ENCODE measurements at regions not wholly inside any gene's neighbourhood (a gene's known extent, or its start where the extent isn't known, plus 50 kb on each side); places are given as distances from the start of the nearest gene placed in this dataset.
"Not testable (repeated sequence)": the region's sequence is repeated elsewhere in the genome, so short reads cannot be mapped to it uniquely, and the experiment has no call there.

DNA sequence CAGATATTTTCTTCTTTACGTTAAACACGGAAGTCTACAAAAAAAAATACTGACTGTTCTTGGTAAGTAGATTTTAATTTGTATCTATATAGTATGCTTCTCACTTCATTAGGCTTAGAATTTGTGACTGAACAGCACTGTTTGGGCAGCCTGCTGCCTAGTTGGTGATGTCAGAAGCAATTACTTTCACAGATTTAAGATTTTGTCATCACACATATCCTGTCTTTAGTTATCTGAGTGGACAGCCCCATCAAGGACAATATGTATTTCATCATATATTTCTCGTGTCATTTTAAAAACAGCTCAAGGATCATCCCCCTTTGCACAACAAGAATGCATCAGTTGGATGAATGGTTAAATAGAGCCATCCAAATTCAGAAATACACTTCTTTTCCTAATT, 338.4 kb upstream of the CITED2 start:
- DNase-seq (ENCODE audit: low read depth in 3 of 3, low spot score in 1 of 3): no peak

DNA sequence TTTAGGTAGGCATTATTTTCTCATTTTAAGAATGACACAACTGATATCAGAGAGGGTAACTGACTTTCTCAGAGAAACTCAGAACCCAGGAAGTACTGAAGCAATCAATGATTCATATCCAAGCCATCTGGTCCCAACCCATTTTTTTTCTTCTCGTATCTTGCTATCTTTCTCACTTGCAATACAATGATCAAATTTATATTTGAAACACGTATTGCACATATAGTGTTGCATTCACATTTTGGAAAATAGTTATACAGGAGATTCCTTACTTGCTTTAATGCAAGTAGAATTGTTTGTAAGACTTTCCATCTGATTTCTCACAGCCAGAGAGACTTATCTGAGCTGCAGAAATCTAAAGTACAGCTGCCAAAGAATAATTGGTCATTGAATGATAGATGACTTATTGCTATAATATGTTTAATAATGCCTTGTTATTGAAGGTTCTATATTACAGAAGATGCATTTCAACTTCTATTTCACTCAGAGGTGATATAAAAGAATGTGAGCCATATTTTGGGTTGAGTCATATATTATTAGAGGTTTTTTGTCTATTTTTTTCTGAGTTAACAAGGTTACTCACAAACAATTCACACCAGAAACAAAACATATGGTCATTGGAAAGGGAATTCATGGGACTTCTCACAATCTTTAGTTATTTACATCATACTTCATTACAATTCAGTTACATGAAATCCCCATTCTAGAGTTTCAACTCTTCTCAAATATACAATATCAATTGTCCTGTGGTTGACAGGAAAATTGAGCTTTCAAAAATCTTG, 337.5 kb upstream of the CITED2 start:
- DNase-seq (ENCODE audit: low read depth in 3 of 3, low spot score in 1 of 3): no peak

DNA sequence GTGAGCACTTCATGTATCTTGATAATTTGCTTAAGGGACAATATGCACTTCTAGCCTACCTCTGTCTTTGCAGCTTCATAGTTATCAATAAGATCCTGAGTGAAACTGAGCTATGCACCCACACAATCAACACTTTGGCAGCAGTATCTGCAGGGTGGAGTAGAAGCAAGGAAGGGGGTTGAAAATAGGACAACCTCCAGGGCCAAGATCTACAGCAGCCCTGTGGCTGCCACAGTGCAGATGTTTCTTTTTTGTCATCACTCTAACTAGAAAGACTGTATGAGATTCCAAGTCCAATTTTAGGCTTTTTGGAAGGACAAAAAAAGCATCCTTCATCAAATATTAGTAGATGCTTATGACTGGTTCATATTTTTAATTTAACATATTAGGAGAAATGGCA, 336.1 kb upstream of the CITED2 start:
- no peak for DNase-seq (ENCODE audit: low read depth in 3 of 3, low spot score in 1 of 3)

DNA sequence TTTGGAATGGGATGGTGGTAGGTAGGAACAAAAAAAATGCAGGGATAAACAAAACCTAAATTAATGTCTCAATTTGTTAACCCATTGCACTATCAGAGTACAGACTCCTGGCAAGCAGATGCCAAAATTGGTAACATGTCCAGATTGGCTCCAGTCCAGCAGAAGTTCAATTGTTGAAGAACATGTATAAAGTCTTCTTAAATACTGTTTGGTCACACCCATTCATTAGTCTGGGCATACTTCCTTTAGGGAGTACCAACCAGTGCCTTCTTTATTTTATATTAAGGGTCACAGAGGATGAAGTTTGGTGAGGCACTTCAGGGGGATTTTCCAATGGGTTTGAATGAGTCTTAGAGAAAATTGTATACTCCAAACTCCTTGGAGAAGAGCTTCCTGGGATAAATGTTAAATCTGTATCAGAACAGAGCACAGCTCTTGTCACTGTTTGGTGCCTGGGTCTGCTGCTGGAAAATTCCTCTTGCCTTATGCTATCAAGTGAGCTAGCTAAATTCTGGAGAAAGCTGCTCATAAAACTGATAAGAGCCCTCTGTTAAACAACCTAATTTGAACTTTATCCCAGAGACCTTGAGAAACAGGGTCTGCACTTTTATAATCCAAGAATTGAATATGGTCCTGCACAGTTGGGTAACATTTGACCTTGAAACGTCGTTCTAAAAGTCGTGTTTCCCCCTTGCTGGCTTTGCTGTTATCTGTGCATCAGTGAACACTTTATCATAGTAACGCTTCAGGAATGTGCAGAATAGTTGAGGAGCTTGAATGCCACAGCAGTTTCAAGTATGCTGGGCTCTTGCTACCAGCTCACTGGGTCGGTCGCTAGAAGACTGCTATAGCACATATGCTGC, 334.1 kb upstream of the CITED2 start:
- DNase-seq (ENCODE audit: low read depth in 3 of 3, low spot score in 1 of 3): no peak

DNA sequence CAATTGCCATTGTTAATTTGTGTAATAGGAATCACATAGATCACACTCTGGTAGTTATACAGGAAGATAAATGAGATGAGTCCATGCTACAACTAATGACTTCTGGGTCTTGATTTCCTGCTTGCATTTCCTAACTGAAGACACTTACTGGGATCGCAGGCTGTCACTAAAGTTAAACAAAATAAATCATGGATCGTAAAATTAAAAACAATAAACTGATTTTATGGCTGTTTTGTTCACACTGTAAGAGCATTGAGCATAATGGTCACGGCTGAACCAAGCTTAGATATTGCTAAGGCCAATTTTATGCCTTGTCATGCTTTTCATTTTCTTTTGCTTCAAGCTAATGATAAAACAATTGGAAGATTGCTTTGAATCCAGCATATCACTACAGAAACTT, 332.5 kb upstream of the CITED2 start:
- no peak for DNase-seq (ENCODE audit: low read depth in 3 of 3, low spot score in 1 of 3)

DNA sequence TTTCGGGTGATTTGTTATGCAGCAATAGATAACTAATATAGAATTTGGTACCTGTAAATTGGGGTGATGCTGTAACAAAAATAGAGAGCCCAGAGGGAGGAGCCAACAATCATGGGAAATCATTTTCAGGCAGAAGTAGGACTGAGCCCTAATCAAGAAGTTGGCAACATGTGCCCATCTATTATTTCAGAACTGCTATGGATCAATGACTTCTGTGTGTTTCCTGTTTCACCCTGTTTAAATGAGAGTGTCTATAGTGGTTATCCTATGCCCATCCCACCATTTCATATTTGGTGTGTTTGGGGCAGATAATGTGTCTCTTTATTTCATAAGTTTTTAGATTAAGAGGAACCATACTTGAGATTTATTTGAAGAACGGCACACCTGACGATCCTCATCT, 330.8 kb upstream of the CITED2 start:
- no peak for DNase-seq (ENCODE audit: low read depth in 3 of 3, low spot score in 1 of 3)

DNA sequence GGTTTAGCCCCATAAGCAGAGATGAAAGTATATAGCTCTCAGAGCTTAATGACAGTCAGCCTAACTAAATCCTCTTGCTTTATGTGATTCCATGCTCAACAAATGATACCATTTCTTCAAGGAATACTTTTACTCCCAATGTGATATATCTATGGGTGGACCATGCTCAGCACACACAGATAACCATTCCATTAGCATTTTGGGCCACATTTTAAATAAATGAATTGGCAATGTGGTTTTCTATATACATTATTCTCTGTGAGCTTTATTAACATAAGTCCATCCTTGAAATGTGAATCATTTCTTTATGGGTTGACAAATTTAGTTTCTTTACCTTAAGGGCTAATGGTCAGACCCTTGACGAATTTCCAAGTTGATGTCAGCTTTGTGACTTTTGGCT, 329.3 kb upstream of the CITED2 start:
- DNase-seq (ENCODE audit: low read depth in 3 of 3, low spot score in 1 of 3): no peak

DNA sequence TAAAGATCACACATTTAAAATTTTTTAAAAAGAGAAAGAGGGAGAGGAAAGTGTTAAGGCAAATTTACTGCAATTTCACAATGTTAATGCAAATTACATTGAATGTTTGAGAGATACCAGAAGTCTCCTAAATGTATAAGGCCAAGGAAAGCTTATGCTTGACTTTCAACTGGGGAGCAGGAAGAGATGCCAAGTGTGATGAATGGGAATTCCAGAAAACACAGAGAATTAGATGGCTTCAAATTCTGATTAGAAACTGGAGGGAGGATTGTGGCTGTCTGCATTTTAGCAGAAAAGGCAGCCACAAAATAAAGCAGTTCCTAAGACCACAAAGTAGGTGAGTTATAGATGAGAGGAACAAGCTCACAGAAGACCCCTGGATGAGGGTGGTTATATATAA, 328.3 kb upstream of the CITED2 start:
- no peak for DNase-seq (ENCODE audit: low read depth in 3 of 3, low spot score in 1 of 3)

DNA sequence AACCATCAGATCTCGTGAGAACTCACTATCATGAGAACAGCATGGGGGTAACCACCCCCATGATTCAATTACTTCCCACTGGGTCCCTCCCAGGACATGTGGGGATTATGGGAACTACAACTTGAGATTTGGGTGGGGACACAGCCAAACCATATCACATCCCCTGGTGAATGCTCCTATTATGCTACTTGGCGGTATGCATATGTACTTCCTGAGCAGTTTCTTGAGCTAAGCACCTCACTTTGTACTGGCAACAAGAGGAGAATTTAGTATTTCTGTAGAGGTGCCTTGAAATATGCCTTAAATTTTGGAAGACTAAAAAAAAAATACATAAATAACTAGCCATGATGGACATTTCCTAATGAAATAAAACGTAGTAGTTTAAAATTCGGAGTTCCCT, 327.2 kb upstream of the CITED2 start:
- DNase-seq (ENCODE audit: low read depth in 3 of 3, low spot score in 1 of 3): no peak

DNA sequence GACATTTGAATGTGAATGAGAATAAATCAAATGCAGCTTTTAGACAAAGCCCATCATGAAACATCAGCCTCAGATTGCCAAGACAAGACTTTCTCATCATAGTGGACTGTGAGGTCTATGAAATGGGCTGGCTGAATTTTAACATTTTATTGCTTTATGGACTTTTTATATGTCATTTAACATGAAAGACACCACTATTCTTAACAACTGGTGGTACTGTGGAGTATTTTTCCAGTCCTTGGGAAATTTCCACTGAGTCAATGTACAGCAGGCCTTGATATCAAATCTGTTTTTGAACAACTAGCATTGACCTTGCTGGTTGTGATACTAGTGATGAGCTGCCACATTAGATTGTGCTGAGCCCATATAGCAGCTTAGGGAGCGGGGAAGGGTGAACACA, 326.6 kb upstream of the CITED2 start:
- no peak for DNase-seq (ENCODE audit: low read depth in 3 of 3, low spot score in 1 of 3)

DNA sequence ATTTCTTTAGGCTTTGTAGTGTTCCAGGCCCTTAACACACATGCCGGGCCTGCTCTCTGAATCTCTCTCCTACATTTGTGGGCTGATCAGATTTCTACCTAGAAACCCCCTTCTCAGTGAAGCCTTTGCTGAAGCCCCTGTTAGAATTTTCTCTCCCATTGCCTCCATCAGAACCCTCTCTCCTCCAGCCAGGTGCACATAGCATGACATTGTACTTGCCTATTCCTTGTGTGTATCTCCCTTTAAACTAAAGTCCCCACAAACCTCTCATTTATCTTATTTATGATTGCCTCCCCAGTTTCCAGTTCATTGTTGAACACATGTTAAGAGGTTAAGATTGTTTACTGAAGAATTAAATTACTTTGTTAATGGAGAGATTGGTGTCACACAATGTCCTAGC, 325.5 kb upstream of the CITED2 start:
- DNase-seq (ENCODE audit: low read depth in 3 of 3, low spot score in 1 of 3): no peak

DNA sequence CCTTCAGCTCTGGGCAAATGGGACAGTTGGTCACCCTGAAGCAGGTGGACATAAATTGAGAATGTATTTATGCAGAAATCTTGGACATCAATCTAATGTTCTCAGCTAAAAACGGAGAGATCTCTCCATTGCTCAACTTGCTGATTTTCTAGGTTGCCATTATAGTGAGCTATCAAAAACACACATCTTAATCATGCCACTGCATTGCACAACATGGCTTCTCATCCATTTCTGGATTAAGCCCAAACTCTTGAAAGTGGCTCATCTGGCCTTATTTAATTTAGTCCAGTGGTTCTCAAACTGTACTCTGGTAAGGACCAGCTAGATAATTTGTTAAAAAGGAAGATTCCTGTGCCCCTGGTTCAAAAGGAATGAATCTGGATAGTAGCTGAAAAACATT, 324.9 kb upstream of the CITED2 start:
- DNase-seq (ENCODE audit: low read depth in 3 of 3, low spot score in 1 of 3): no peak

DNA sequence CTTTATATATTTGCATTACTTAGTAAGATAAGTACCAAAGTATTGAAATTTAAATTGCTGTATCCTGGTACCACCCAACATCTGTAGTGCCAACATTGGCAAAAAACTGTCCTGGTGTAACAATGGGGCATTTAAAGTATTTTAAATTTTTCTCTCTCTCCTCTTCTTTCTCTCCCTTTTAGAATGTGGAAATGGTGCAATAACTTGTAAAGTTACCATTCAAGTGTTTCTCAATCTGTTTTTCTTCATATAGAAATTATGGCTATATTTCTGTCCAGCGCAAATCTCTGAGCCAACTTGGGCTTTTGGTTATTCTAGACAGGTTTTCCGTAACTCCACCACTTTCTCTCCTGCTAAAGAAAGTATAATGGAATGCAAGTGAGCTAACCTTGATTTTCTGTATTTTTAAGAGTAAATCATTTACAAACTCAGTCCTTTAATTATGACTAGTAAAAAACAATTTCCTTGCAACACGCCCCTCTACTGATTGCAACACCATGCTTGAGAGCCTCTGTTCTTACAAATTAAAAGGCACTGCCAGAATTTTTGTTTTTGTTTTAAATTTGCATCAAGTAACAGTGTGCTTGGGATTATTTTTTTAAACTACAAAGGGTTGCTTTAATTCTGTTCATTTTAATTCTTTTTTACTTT, 324.2 kb upstream of the CITED2 start:
- DNase-seq (ENCODE audit: low read depth in 3 of 3, low spot score in 1 of 3): no peak

DNA sequence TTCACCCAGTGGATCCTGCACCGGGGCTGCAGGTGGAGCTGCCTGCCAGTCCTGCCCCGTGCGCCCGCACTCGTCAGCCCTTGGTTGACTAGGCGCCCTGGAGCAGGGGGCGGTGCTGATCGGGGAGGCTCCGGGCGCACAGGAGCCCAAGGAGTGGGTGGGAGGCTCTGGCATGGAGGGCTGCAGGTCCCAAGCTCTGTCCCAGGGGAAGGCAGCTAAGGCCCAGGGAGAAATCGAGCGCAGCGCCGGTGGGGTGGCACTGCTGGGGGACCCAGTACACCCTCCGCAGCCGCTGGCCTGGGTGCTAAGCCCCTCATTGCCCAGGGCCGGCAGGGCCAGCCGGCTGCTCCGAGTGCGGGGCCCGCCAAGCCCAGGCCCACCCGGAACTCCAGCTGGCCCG, 323.4 kb upstream of the CITED2 start:
- not testable (repeated sequence) for DNase-seq (ENCODE audit: low read depth in 3 of 3, low spot score in 1 of 3)

DNA sequence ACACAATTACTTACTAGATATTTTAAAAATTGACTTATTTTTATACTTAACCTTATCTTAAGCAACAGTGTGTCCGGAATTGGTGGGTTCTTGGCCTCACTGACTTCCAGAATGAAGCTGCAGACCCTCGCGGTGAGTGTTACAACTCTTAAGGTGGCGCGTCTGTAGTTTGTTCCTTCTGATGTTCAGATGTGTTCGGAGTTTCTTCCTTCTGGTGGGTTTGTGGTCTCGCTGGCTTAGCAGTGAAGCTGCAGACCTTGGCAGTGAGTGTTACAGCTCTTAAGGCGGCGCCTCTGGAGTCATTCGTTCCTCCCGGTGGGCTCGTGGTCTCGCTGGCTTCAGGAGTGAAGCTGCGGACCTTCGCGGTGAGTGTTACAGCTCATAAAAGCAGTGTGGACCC, 322.5 kb upstream of the CITED2 start:
- not testable (repeated sequence) for DNase-seq (ENCODE audit: low read depth in 3 of 3, low spot score in 1 of 3)

DNA sequence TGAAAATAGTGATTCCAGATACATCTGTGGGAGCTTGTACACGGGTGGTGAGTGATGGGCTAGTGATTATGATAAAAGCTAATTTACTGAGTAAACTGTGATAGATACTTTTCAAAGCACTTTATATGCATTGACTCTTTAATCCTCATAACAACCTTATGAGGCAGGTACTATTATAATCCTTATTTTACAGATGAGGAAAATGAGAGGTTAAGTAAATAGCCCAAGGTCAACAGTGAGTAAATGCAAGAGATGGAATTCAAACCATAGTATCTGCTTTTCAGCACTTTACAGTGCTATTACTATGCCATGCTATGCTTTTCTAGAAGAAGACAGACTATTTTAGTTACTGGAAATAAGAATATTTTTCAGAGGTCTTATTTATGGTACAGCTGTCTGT, 320.9 kb upstream of the CITED2 start:
- DNase-seq (ENCODE audit: low read depth in 3 of 3, low spot score in 1 of 3): no peak

DNA sequence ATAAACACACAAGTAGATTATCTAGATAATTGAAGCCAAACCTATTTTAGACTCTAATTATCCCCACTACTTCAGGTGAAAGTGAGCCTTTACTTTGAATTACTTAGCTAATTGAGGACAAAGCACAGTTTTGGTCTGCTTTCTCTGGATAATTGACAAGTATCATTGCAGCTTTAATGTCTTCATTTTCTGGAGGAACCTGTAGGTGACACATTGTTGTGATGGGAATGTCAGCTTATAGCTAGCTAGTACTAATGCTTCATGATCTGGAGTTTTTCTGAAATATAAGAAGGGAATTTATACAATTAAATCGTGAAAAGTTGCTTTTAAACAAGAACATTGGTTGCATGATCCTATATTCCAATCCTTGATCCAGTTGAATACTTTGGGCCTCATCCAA, 319.3 kb upstream of the CITED2 start:
- DNase-seq (ENCODE audit: low read depth in 3 of 3, low spot score in 1 of 3): no peak

DNA sequence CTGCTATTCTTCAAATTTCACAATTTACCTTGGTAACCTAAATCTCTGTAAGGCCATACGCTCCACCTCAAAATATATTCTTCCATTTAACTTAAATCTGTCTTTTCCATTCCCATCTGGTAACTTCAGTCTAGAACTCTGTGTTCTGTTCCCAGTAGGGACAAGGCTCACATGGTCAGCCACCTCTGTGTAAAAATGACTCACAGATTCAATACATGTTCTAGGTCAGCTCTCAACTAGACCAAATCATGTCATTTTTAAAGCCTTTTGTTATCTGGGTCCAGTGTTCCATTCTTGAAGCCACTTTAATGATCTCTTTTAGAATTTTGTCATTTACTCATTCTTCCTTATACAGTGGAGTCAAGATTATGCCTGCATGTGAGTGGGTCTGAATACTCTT, 315.6 kb upstream of the CITED2 start:
- no peak for DNase-seq (ENCODE audit: low read depth in 3 of 3, low spot score in 1 of 3)

DNA sequence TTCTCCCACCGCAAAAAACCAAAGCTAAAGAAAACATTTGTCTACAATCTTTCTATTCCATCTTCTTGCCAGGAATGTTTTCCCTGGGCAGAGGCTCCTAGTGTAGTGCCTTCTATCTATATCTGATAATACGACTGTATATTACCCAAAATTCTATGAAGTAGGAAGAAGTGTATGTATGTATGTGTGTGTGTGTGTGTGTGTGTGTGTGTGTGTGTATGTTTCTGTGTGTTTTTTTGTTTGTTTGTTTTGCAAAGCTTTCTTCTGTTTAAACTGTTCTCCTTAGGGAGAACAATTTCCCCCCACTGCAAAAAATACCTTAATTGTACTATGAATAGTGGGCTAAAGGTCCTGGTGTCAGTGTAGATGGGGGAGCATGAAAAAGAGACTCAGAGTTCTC, 312.6 kb upstream of the CITED2 start:
- no peak for DNase-seq (ENCODE audit: low read depth in 3 of 3, low spot score in 1 of 3)

DNA sequence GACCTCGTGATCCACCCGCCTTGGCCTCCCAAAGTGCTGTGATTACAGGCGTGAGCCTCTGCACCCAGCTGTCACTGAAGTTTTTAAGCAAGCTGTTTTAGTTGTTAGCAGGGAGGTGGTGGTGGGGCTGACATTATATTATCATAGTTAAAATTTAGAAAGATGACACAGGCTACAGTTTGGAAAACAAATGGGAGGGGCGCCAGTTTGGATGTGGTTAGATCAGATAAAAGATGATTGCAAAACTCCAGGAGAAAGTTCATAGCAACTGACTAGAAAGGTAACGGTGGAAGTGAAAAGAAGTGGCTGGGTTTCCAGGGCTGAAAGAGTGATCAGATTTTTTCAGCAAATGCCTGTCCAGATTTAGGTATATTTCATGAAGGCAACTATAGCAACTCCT, 311.9 kb upstream of the CITED2 start:
- no peak for DNase-seq (ENCODE audit: low read depth in 3 of 3, low spot score in 1 of 3)

DNA sequence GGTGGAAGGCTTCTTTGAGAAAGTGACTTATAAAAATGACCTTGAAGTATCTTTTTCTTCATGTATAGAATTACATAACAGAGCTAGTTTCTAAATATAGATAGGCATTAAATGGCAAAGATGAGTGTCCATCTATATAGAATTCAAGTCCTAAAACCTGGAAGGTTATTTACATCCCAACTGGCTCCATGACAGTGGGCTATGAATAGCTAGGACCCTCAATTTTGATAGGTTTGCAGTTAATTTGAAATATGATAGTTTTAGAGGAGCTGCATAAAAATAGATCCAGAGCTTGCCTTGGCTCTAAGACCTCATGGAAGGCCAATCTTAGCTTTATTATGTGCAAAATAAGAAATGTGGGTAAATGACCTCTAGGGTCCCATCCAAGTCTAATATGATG, 310.6 kb upstream of the CITED2 start:
- no peak for DNase-seq (ENCODE audit: low read depth in 3 of 3, low spot score in 1 of 3)

DNA sequence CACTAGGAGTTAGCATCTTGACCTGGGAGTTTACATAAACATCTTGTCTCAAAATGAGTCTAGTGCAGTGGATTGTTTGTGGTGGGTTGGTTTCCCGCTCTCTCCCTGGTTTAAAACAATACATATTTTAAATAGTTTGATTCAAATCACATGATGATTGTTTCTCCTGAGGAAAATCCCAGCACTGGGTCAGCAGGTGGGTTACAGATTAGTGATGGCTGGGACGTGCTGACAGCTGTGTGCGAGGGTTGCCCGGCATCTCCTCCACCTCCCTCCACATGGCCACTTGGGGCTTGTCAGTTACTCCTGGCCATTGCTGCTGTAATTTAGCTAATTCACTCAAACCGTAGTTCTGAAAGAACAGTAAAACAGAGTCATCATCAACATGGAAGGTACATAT, 306.4 kb upstream of the CITED2 start:
- no peak for DNase-seq (ENCODE audit: low read depth in 3 of 3, low spot score in 1 of 3)
